Brain microvascular endothelial cell (primary cell): ENCODE measurements at regions not wholly inside any gene's neighbourhood (a gene's known extent, or its start where the extent isn't known, plus 50 kb on each side); places are given as distances from the start of the nearest gene placed in this dataset.
"Not testable (repeated sequence)": the region's sequence is repeated elsewhere in the genome, so short reads cannot be mapped to it uniquely, and the experiment has no call there.

ENCODE experiments used
- DNase-seq: peaks from one replicate; pipeline ENCODE4 v3.0.0-alpha.2; 2020
- H3K27ac ChIP-seq: fragments of 250-450 bp; sonication (Bioruptor Pico); 2 replicates; pipeline ENCODE4 v1.5.1; 2020; ENCODE audit warnings: mild to moderate bottlenecking, moderate library complexity
- H3K27me3 ChIP-seq: fragments of 250-450 bp; sonication (Bioruptor Pico); replicated peaks from 2 replicates; pipeline ENCODE4 v1.5.1; 2020; ENCODE audit warnings: mild to moderate bottlenecking
- H3K36me3 ChIP-seq: fragments of 250-450 bp; sonication (Bioruptor Pico); replicated peaks from 2 replicates; pipeline ENCODE4 v1.5.1; 2020; ENCODE audit warnings: mild to moderate bottlenecking
- H3K4me3 ChIP-seq: 2 replicates; pipeline ENCODE4 v1.5.1; 2011; ENCODE audit warnings: low read depth, mild to moderate bottlenecking, control low read depth, low read length, moderate library complexity
- CTCF ChIP-seq: IDR thresholded peaks from 2 replicates; pipeline ENCODE4 v1.5.1; 2011; ENCODE audit warnings: low read depth, mild to moderate bottlenecking, moderate library complexity, low read length, control low read depth, inconsistent platforms; ENCODE audit errors: missing control alignments
- in situ Hi-C: cut with HindIII; loops from 2 replicates; pipeline ENCODE4 v1.10.0; 2017; ENCODE audit warnings: low sequenced_read_pairs, low pct_ligation_motif_present

- no peak for DNase-seq
- no peaks in the 10 kb centered on the region for H3K27me3 ChIP-seq
- TF ChIP-seq CTCF = no peak
- H3K36me3 ChIP-seq = no peaks in the 10 kb centered on the region
- H3K27ac ChIP-seq = no peak overlapping the region
- in situ Hi-C loops = no loop called here
- no peak overlapping the region for H3K4me3 ChIP-seq
These were observed 107.5 kb upstream of the NCOR2 start for GRCh38 chr12:124674937-124675336.

GRCh38 chr12:124673801-124674617, 106.6 kb upstream of the NCOR2 start:
- Histone ChIP-seq H3K4me3 (no peak overlapping the region), H3K36me3 (no peaks in the 10 kb centered on the region), H3K27ac (no peak overlapping the region), H3K27me3 (no peaks in the 10 kb centered on the region)
- no peak for DNase-seq
- TF ChIP-seq CTCF = no peak
- in situ Hi-C loops = no loop called here

DNA sequence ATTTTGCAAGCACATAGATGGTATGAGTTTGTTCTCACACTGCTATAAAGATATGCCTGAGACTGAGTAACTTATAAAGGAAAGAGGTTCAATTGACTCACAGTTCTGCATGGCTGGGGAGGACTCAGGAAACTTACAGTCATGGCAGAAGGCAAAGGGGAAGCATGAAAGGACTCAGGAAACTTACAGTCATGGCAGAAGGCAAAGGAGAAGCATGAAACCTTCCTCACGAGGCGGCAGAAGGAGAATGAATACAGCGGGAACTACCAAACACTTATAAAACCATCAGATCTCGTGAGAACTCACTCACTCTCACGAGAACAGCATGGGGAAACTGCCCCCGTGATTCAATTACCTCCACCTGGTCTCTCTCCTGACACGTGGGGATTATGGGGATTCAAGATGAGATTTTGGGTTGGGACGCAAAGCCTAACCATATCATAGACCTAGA, 101.9 kb upstream of the NCOR2 start:
- in situ Hi-C loops, H3K27ac ChIP-seq, H3K27me3 ChIP-seq, H3K4me3 ChIP-seq, H3K36me3 ChIP-seq, DNase-seq: not testable (repeated sequence)

- Histone ChIP-seq H3K27ac (no peak overlapping the region), H3K4me3 (no peak overlapping the region), H3K27me3 (no peaks in the 10 kb centered on the region), H3K36me3 (no peaks in the 10 kb centered on the region)
- in situ Hi-C loops = no loop called here
- no peak for TF ChIP-seq CTCF
- DNase-seq = no peak
These were observed 101.2 kb upstream of the NCOR2 start for GRCh38 chr12:124668602-124669001.

- in situ Hi-C loops = no loop called here
- H3K4me3 ChIP-seq = no peak overlapping the region
These were observed 100.3 kb upstream of the NCOR2 start for GRCh38 chr12:124667506-124668326.

More at GRCh38 chr12:124667506-124668326, 100.3 kb upstream of the NCOR2 start:
- Histone ChIP-seq H3K27ac (no peak overlapping the region), H3K27me3 (no peaks in the 10 kb centered on the region), H3K36me3 (no peaks in the 10 kb centered on the region)
- DNase-seq = no peak
- TF ChIP-seq CTCF = no peak
